Mucosa of descending colon (tissue), 3 donors: ENCODE measurements at regions not wholly inside any gene's neighbourhood (a gene's known extent, or its start where the extent isn't known, plus 50 kb on each side); places are given as distances from the start of the nearest gene placed in this dataset.
A peak's percentile ranks its signal among the peaks of the same experiment; 100 is the strongest.

Experiments
- ATAC-seq: fragments of 200-7000 bp; cut with Tn5 transposase; one replicate; pipeline ENCODE4 v1.9.1; 2020; ENCODE audit warnings: mild to moderate bottlenecking, moderate library complexity
- DNase-seq, 3 donors: peaks; one replicate each; pipeline ENCODE4 v3.0.0-alpha.2; 2020
- H3K36me3 ChIP-seq: fragments of 200-600 bp; one replicate; pipeline ENCODE4 v1.8.0; 2021; ENCODE audit warnings: low read depth, mild to moderate bottlenecking
- H3K4me1 ChIP-seq: fragments of 200-600 bp; one replicate; pipeline ENCODE4 v1.8.0; 2021; ENCODE audit warnings: low read depth, mild to moderate bottlenecking
- H3K4me3 ChIP-seq: fragments of 200-600 bp; one replicate; pipeline ENCODE4 v1.8.0; 2021; ENCODE audit warnings: mild to moderate bottlenecking
- H3K9me3 ChIP-seq: fragments of 200-600 bp; one replicate; pipeline ENCODE4 v1.8.0; 2021; ENCODE audit warnings: mild to moderate bottlenecking
- CTCF ChIP-seq: fragments of 200-600 bp; IDR thresholded peaks from one replicate; pipeline ENCODE4 v1.8.0; 2022; ENCODE audit warnings: antibody characterized with exemption, mild to moderate bottlenecking
- intact Hi-C, 2 donors: fragments of 100-400 bp; cut with DNase I in 1 of 2; cut with micrococcal nuclease in 1 of 2; formaldehyde crosslinking; loops; one replicate each; pipeline versions ENCODE4 v1.11.0 to v1.11.1; 2022; cut with DNase I, micrococcal nuclease
- donor health status: DM: no; HTN: no; CAD: no; lungs with moderate emphysema.
- donor health status: DM: no; HTN: no; CAD: no.
- donor health status: DM: no; HTN: yes; CAD: no.

GRCh38 chr5:52181403-52181802 lies 606.3 kb upstream of the ITGA1 start:
- DNase-seq (no peak), ATAC-seq (no peak)
- Histone ChIP-seq H3K4me1 (no peaks in the 10 kb centered on the region), H3K36me3 (no peaks in the 10 kb centered on the region), H3K4me3 (no peak overlapping the region), H3K9me3 (no peaks in the 10 kb centered on the region)
- TF ChIP-seq CTCF = no peak
- intact Hi-C loops = no loop called here

GRCh38 chr5:52190737-52191136 lies 597.0 kb upstream of the ITGA1 start:
- H3K4me1 ChIP-seq = no peaks in the 10 kb centered on the region
- DNase-seq (no peak), ATAC-seq (no peak)
- TF ChIP-seq CTCF = no peak
- intact Hi-C loops = no loop called here
- H3K36me3 ChIP-seq = no peaks in the 10 kb centered on the region
- H3K9me3 ChIP-seq = no peaks in the 10 kb centered on the region
- no peak overlapping the region for H3K4me3 ChIP-seq

GRCh38 chr5:52199833-52200232 lies 587.9 kb upstream of the ITGA1 start:
- no peak for ATAC-seq
- no peak for TF ChIP-seq CTCF
- intact Hi-C loops = no loop called here

GRCh38 chr5:52202256-52202655 lies 585.5 kb upstream of the ITGA1 start:
- no peak for ATAC-seq

More at GRCh38 chr5:52199833-52200232, 587.9 kb upstream of the ITGA1 start:
- no peaks in the 10 kb centered on the region for H3K4me1 ChIP-seq
- H3K9me3 ChIP-seq = no peaks in the 10 kb centered on the region
- DNase-seq = no peak
- no peaks in the 10 kb centered on the region for H3K36me3 ChIP-seq
- no peak overlapping the region for H3K4me3 ChIP-seq

GRCh38 chr5:52204310-52204709 lies 583.4 kb upstream of the ITGA1 start:
- DNase-seq (no peak), ATAC-seq (no peak)
- intact Hi-C loops = no loop called here
- no peak overlapping the region for H3K4me3 ChIP-seq
- H3K9me3 ChIP-seq = no peaks in the 10 kb centered on the region
- no peak for TF ChIP-seq CTCF
- no peaks in the 10 kb centered on the region for H3K36me3 ChIP-seq
- no peaks in the 10 kb centered on the region for H3K4me1 ChIP-seq

More at GRCh38 chr5:52202256-52202655, 585.5 kb upstream of the ITGA1 start:
- no peak for TF ChIP-seq CTCF
- DNase-seq = peak in 1 of 3 donors; percentile 14
- H3K9me3 ChIP-seq = no peaks in the 10 kb centered on the region
- H3K4me1 ChIP-seq = no peaks in the 10 kb centered on the region
- no peaks in the 10 kb centered on the region for H3K36me3 ChIP-seq
- no peak overlapping the region for H3K4me3 ChIP-seq
- intact Hi-C loops = no loop called here
